Lower lobe of right lung (tissue), 2 donors: ENCODE measurements at regions not wholly inside any gene's neighbourhood (a gene's known extent, or its start where the extent isn't known, plus 50 kb on each side); places are given as distances from the start of the nearest gene placed in this dataset.

Source experiments
- ATAC-seq, 2 donors: fragments of 200-7000 bp; cut with Tn5 transposase; one replicate each; pipeline ENCODE4 v1.9.1; 2020 to 2022; ENCODE audit warnings: mild to moderate bottlenecking in 2 of 2, moderate library complexity in 2 of 2
- DNase-seq: peaks from one replicate; pipeline ENCODE4 v3.0.0-alpha.2; 2020
- H3K27ac ChIP-seq: fragments of 200-600 bp; one replicate; pipeline ENCODE4 v1.8.0; 2022
- H3K27me3 ChIP-seq: fragments of 200-600 bp; one replicate; pipeline ENCODE4 v1.8.0; 2022; ENCODE audit warnings: low read depth
- H3K36me3 ChIP-seq: fragments of 200-600 bp; one replicate; pipeline ENCODE4 v1.8.0; 2022; ENCODE audit warnings: mild to moderate bottlenecking
- H3K4me1 ChIP-seq: fragments of 200-600 bp; one replicate; pipeline ENCODE4 v1.8.0; 2022
- H3K4me3 ChIP-seq: fragments of 200-600 bp; one replicate; pipeline ENCODE4 v1.8.0; 2022; ENCODE audit warnings: mild to moderate bottlenecking
- H3K9me3 ChIP-seq: fragments of 200-600 bp; one replicate; pipeline ENCODE4 v1.8.0; 2022
- CTCF ChIP-seq: fragments of 200-600 bp; IDR thresholded peaks from one replicate; pipeline ENCODE4 v1.8.0; 2022; ENCODE audit warnings: antibody characterized with exemption, mild to moderate bottlenecking
- intact Hi-C: fragments of 100-400 bp; cut with DNase I; formaldehyde crosslinking; loops from one replicate; pipeline ENCODE4 v1.11.0; 2022
- donor health status: DM: no; HTN: yes; CAD: no; lungs with severe emphysema.

DNA sequence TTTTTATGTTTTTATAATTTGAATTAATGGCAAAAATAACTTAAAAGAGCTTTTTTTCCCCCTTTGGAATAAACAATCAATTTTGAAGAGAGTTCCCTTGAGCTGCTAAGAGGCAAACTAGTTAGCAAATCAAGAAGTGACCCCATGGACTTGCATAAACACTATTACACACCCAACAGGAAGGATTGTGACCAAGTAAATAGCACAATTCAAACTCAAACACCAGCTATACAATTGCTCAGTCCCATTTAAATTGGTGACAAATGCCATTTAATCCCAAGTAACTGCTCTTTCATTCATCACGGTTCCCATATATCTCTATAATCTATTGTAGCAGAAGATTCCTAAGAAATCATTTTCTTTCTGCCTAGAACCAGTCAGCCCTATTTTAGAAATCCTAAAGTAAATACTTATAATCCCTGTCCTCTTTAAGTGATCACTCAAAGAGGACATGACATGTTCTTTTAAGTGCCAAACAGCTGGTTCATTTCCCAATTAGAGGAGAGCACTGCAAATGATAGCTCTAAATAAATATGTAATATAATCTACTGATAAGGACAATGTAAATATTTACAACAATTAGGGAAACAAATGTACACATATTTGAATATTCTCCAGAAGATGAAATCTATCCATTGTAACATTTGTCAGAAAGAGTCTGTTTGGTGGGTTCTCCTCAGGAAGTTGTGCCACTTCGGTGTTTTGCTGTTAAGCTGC lies 137.8 kb upstream of the ADAMTS9 start:
- TF ChIP-seq CTCF: no peak
- Histone ChIP-seq H3K36me3 (no peaks in the 10 kb centered on the region), H3K27ac (no peak overlapping the region), H3K4me3 (no peak overlapping the region), H3K27me3 (no peaks in the 10 kb centered on the region), H3K9me3 (no peaks in the 10 kb centered on the region), H3K4me1 (peaks cover 20% of the 10 kb centered on the region)
- no peak for DNase-seq
- intact Hi-C loops: no loop called here
- ATAC-seq: peak in 1 of 2 donors; percentile 36

- H3K4me1 ChIP-seq: peaks cover 20% of the 10 kb centered on the region
- DNase-seq (no peak), ATAC-seq (peak; percentile 82 to 93)
- no peaks in the 10 kb centered on the region for H3K27me3 ChIP-seq
- no peak for TF ChIP-seq CTCF
- no peak overlapping the region for H3K4me3 ChIP-seq
- no peaks in the 10 kb centered on the region for H3K36me3 ChIP-seq
- intact Hi-C loops: no loop called here
- H3K27ac ChIP-seq: no peak overlapping the region
- no peaks in the 10 kb centered on the region for H3K9me3 ChIP-seq
Measured at GRCh38 chr3:64824394-64824909, 136.7 kb upstream of the ADAMTS9 start.

DNA sequence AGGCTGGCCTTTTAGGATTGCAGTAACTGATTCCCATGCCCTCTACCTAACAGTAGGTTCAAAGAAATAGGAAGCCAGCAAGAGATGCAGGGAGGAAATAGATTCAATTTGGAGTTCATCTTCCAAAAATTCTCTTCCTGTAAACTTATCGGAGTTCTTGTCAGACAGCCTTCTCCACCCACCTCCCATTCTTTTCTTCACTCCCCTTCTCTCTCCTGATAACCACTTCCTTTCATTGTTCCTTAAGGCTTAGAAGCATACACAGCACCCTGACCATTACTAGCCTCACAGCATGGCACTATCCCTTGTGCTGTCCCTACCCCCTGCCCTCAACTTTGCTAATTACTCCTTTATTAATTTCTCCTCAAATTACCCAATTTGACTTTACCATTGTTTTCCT lies 130.4 kb upstream of the ADAMTS9 start:
- Histone ChIP-seq H3K27ac (no peak overlapping the region), H3K36me3 (no peaks in the 10 kb centered on the region), H3K4me1 (peaks cover 12% of the 10 kb centered on the region), H3K4me3 (no peak overlapping the region), H3K9me3 (no peaks in the 10 kb centered on the region), H3K27me3 (no peaks in the 10 kb centered on the region)
- no peak for ATAC-seq
- DNase-seq: no peak
- intact Hi-C loops: no loop called here
- TF ChIP-seq CTCF: no peak

DNA sequence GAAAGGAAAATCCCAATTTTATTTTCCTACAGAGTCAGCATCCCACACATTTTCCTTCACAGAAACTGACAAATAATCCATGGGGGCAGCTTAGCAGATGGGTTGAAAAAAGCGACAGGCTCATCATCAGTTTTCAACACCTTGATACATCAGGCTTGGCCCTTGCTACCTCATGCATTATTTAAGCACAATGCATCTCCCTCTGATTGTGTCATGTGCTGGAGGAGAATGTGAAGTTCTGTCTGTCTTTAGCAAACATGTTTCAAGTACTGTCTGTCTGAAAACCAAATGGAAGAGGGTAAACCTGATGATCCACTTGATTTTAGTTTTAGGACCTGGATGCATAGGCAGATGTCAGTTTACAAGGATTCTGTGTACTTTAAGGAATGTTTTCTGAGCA lies 128.6 kb upstream of the ADAMTS9 start:
- no peak for DNase-seq
- no peaks in the 10 kb centered on the region for H3K36me3 ChIP-seq
- H3K4me1 ChIP-seq: peaks cover 12% of the 10 kb centered on the region
- intact Hi-C loops: no loop called here
- H3K4me3 ChIP-seq: no peak overlapping the region
- H3K27me3 ChIP-seq: no peaks in the 10 kb centered on the region
- ATAC-seq: no peak
- no peaks in the 10 kb centered on the region for H3K9me3 ChIP-seq
- no peak overlapping the region for H3K27ac ChIP-seq
- TF ChIP-seq CTCF: no peak

GRCh38 chr3:64815789-64816188 lies 128.0 kb upstream of the ADAMTS9 start:
- Histone ChIP-seq H3K4me1 (peaks cover 12% of the 10 kb centered on the region), H3K4me3 (no peak overlapping the region), H3K36me3 (no peaks in the 10 kb centered on the region), H3K9me3 (no peaks in the 10 kb centered on the region), H3K27me3 (no peaks in the 10 kb centered on the region), H3K27ac (no peak overlapping the region)
- no peak for TF ChIP-seq CTCF
- ATAC-seq (no peak), DNase-seq (no peak)
- intact Hi-C loops: no loop called here
